B cell (primary cell): ENCODE measurements at regions not wholly inside any gene's neighbourhood (a gene's known extent, or its start where the extent isn't known, plus 50 kb on each side); places are given as distances from the start of the nearest gene placed in this dataset.

Source experiments
- EZH2 ChIP-seq: IDR thresholded peaks from 2 replicates; pipeline ENCODE4 v1.6.1; 2012; ENCODE audit warnings: borderline replicate concordance, low read depth, mild to moderate bottlenecking, moderate library complexity, low read length; ENCODE audit not compliant: insufficient read depth, poor library complexity, severe bottlenecking
- TF ChIP-seq, protein P1 (sequence below): fragments of 200-600 bp; IDR thresholded peaks from one replicate; pipeline ENCODE4 v1.8.0; 2022; ENCODE audit warnings: antibody characterized with exemption, mild to moderate bottlenecking

DNA sequence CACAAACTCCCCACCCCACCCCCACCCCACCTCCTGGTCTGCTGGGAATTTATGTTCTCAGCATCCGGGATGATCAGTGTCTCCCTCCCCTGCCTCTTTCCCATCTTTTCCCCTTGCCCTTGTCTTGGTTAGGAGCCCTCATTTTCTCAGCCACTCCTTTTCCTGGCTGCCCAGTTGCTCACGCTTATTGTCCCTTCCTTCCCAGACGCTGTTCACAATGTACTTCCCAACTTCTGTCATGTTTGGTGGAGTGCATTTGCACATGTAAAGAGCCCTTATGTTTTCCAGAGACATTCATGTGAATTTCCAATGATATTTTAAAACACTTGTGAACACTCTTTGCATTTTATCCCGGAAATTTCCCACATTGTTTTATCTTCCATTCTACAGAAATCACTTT lies 192.1 kb downstream of the RHOU start:
- TF ChIP-seq, protein P1, sequence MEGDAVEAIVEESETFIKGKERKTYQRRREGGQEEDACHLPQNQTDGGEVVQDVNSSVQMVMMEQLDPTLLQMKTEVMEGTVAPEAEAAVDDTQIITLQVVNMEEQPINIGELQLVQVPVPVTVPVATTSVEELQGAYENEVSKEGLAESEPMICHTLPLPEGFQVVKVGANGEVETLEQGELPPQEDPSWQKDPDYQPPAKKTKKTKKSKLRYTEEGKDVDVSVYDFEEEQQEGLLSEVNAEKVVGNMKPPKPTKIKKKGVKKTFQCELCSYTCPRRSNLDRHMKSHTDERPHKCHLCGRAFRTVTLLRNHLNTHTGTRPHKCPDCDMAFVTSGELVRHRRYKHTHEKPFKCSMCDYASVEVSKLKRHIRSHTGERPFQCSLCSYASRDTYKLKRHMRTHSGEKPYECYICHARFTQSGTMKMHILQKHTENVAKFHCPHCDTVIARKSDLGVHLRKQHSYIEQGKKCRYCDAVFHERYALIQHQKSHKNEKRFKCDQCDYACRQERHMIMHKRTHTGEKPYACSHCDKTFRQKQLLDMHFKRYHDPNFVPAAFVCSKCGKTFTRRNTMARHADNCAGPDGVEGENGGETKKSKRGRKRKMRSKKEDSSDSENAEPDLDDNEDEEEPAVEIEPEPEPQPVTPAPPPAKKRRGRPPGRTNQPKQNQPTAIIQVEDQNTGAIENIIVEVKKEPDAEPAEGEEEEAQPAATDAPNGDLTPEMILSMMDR = no peak
- no peak for TF ChIP-seq EZH2
